ENCODE measurements at regions not wholly inside any gene's neighbourhood (a gene's known extent, or its start where the extent isn't known, plus 50 kb on each side); places are given as distances from the start of the nearest gene placed in this dataset.

DNA sequence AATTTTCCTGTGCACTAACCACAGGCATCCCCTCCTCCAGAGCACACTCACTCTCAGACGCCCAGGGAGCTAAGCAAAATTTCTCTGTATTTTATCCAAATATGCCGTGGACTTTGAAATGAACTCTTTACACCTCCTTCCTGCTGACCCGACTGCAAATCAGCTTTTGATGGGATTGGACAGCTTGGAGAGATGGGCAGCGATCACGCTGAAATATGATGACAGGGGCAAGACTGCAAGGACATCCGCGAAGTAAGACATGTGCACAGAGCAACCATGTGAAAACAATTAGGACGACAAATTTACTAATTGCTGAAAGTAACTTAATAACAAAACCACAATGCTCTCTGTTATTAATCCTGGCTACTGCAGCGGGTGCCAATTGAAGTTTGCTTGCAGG lies 64.6 kb upstream of the CLDN14 start:
- no peak for DNase-seq
- TF ChIP-seq, protein P1, sequence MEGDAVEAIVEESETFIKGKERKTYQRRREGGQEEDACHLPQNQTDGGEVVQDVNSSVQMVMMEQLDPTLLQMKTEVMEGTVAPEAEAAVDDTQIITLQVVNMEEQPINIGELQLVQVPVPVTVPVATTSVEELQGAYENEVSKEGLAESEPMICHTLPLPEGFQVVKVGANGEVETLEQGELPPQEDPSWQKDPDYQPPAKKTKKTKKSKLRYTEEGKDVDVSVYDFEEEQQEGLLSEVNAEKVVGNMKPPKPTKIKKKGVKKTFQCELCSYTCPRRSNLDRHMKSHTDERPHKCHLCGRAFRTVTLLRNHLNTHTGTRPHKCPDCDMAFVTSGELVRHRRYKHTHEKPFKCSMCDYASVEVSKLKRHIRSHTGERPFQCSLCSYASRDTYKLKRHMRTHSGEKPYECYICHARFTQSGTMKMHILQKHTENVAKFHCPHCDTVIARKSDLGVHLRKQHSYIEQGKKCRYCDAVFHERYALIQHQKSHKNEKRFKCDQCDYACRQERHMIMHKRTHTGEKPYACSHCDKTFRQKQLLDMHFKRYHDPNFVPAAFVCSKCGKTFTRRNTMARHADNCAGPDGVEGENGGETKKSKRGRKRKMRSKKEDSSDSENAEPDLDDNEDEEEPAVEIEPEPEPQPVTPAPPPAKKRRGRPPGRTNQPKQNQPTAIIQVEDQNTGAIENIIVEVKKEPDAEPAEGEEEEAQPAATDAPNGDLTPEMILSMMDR (IDR thresholded peaks at IDR 0.05): no peak
- Histone ChIP-seq H3K4me1 (no peaks in the 10 kb centered on the region), H3K27ac (no peak overlapping the region), H3K36me3 (no peaks in the 10 kb centered on the region), H3K27me3 (peaks cover 0 to 3% (median 0%) of the 10 kb centered on the region in 4 donors), H3K9me3 (no peaks in the 10 kb centered on the region), H3K4me3 (no peak overlapping the region)
- no peak for FAIRE-seq
- no peak for ATAC-seq
- intact Hi-C loops (cut with DNase I): no loop called here
- WGBS, 2 donors: 33 to 44% methylated on average over 9 of the region's 9 CpGs

DNA sequence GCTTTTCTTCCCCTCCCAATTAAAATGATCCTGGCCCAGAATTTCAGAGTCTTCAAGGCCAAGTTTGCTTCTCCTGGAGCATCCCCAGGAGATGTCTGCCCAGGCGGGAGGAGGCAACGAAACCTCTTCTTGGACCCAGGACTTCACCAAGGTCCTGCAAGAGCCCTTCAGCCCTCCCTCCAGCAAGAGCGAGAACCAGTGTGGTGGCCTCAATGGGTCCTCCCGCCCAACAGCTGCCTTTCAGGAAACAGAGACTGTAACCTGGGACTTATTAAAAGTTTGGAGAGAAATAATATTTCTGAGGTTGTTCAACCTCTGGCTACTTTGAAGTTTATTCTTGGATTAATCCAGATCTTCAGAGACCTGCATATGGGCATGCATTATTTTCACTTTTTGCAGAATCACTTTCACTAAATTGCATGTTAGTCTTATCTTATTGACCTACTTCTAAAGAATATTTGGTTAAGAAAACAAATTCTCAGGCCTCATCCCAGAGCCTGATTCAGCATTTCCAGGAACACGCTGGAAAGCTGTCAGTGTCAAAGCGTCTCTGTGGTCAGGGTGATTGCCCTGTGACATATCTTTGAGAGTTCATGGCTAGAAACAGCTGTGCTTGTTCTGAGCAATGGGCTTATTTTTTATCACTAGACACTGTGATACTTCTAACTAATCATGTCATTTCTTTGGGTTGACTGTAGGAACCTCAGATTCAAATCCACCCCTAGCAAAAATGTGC lies 66.0 kb upstream of the CLDN14 start:
- intact Hi-C loops (cut with DNase I): no loop called here
- peak in 1 of 4 donors; percentile 47 for ATAC-seq
- 58 to 65% methylated on average over 6 of the region's 6 CpGs for WGBS, 2 donors
- Histone ChIP-seq H3K4me1 (no peaks in the 10 kb centered on the region), H3K36me3 (no peaks in the 10 kb centered on the region), H3K9me3 (no peaks in the 10 kb centered on the region), H3K4me3 (no peak overlapping the region), H3K27me3 (peaks cover 0 to 3% (median 0%) of the 10 kb centered on the region in 4 donors), H3K27ac (no peak overlapping the region)
- TF ChIP-seq, protein P1 (IDR thresholded peaks at IDR 0.05): no peak
- no peak for DNase-seq
- no peak for FAIRE-seq

- no peaks in the 10 kb centered on the region for H3K27me3 ChIP-seq
- no peak overlapping the region for H3K27ac ChIP-seq
- DNase-seq (peak in 1 of 6 donors; percentile 17), ATAC-seq (peak in 1 of 4 donors; percentile 30), FAIRE-seq (no peak)
- intact Hi-C loops (cut with DNase I): no loop called here
- H3K4me3 ChIP-seq: no peak overlapping the region
- TF ChIP-seq, protein P1 (IDR thresholded peaks at IDR 0.05): no peak
- H3K9me3 ChIP-seq: no peaks in the 10 kb centered on the region
- no peaks in the 10 kb centered on the region for H3K4me1 ChIP-seq
- WGBS, 2 donors: 52 to 68% methylated on average over 14 of the region's 14 CpGs
- H3K36me3 ChIP-seq: no peaks in the 10 kb centered on the region
Measured at GRCh38 chr21:36547464-36547863, 67.5 kb upstream of the CLDN14 start.

GRCh38 chr21:36548866-36549265 lies 68.9 kb upstream of the CLDN14 start:
- no peaks in the 10 kb centered on the region for H3K36me3 ChIP-seq
- ATAC-seq: no peak
- H3K4me1 ChIP-seq: no peaks in the 10 kb centered on the region
- intact Hi-C loops (cut with DNase I): no loop called here
- H3K27ac ChIP-seq: no peak overlapping the region
- FAIRE-seq: no peak
- no peak for DNase-seq
- no peak overlapping the region for H3K4me3 ChIP-seq
- H3K27me3 ChIP-seq: no peaks in the 10 kb centered on the region
- TF ChIP-seq, protein P1 (IDR thresholded peaks at IDR 0.05): no peak
- 38 to 44% methylated on average over 3 of the region's 3 CpGs for WGBS, 2 donors
- no peaks in the 10 kb centered on the region for H3K9me3 ChIP-seq

DNA sequence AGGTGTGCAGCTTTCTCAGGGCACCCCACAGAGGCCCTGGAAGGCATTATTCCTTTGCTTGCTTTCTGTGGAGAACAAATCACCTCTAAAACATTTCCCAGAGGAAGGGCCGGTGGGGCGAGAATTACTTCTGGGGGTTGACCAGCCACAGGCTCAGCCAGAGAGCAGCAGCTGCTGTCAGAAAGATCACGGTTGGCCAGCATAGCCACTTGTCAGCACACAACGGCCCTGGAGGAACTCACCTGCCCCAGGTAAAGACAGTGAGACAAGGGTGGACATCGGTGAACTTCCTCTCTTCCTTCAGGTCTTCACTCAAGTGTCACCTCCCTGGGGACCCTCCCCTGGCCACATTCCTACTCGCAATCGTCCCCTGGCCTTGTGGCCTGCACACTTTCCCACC lies 69.5 kb upstream of the CLDN14 start:
- Histone ChIP-seq H3K4me3 (no peak overlapping the region), H3K27me3 (no peaks in the 10 kb centered on the region), H3K9me3 (no peaks in the 10 kb centered on the region), H3K27ac (no peak overlapping the region), H3K4me1 (no peaks in the 10 kb centered on the region), H3K36me3 (no peaks in the 10 kb centered on the region)
- intact Hi-C loops (cut with DNase I): no loop called here
- ATAC-seq (no peak), DNase-seq (no peak), FAIRE-seq (no peak)
- 54 to 60% methylated on average over 7 of the region's 7 CpGs for whole genome bisulfite sequencing, 2 donors
- TF ChIP-seq, protein P1 (IDR thresholded peaks at IDR 0.05): no peak
